HG03520 (cell line): ENCODE measurements at regions not wholly inside any gene's neighbourhood (a gene's known extent, or its start where the extent isn't known, plus 50 kb on each side); places are given as distances from the start of the nearest gene placed in this dataset.
"Not testable (repeated sequence)": the region's sequence is repeated elsewhere in the genome, so short reads cannot be mapped to it uniquely, and the experiment has no call there.

ENCODE experiments used
- ATAC-seq: cut with Tn5 transposase; IDR thresholded peaks from one replicate; pipeline ENCODE4 v1.9.1; 2021; ENCODE audit warnings: mild to moderate bottlenecking, moderate library complexity; ENCODE audit not compliant: unreplicated experiment

GRCh38 chrX:115840729-115841409, 279.9 kb downstream of the PLS3 start:
- not testable (repeated sequence) for ATAC-seq

- not testable (repeated sequence) for ATAC-seq
Observed at GRCh38 chrX:115850986-115851385, 290.0 kb downstream of the PLS3 start.

- not testable (repeated sequence) for ATAC-seq
Observed at GRCh38 chrX:115853260-115853659, 292.3 kb downstream of the PLS3 start.

GRCh38 chrX:115881170-115881569, 289.4 kb upstream of the AGTR2 start:
- not testable (repeated sequence) for ATAC-seq

GRCh38 chrX:115884121-115884520, 286.4 kb upstream of the AGTR2 start:
- not testable (repeated sequence) for ATAC-seq

GRCh38 chrX:115888041-115888440, 282.5 kb upstream of the AGTR2 start:
- not testable (repeated sequence) for ATAC-seq

DNA sequence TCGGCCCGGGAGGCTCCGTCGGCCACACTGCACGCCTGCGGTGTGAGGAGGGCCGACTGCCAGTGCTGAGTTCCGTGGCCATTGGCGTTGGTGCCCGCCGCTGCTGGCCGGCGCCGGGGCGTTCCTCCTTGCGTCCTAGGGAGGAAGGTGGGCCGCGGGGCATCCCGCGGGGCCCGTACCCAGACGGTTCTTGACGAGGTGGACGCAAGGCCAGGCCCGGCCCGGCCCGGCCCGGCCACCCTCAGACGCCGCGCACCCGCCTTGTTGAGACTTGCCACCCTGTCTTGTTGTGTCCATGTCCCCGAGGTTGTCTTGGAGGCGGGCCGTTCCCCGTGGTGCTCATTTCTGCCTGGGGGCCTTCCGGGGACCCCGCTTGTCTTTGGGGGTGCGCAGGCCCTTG, 282.0 kb upstream of the AGTR2 start:
- not testable (repeated sequence) for ATAC-seq

DNA sequence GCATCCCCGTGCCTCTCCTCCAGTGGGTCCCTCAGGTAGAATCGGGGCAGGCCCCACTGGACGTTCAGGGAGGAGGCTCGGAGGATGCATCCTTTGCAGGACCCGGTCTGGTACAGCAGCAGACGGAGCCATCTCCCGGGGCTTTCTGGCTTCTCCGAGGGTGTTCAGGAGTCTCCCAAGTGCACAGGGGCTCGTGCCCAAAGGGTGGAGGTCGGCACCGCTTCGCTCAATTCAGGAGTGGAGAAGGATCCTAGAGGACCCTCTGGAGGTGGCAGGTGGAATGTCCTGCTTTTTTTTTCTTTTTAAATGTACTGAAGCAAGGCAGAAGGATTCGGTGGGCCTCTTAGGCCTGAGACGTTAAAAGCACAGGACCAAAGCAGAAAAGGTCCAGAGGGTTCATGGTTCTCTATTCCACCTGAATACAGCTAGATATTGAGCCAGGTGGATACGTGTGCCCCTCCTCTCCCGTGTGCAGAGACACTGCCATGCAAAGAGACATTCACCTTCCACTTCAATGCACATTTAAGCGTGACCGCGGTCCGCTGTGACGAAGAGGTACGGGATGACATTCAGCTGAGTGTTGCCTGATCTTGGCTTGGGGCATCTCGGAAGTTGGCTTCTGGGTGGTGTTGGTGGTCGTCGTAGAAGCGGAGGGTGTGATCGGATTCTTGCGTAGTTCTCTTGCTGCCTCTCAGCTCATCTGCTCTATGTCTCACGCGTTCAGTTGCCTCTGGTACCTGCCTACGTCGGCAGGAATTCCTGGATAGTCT, 281.2 kb upstream of the AGTR2 start:
- no peak for ATAC-seq

DNA sequence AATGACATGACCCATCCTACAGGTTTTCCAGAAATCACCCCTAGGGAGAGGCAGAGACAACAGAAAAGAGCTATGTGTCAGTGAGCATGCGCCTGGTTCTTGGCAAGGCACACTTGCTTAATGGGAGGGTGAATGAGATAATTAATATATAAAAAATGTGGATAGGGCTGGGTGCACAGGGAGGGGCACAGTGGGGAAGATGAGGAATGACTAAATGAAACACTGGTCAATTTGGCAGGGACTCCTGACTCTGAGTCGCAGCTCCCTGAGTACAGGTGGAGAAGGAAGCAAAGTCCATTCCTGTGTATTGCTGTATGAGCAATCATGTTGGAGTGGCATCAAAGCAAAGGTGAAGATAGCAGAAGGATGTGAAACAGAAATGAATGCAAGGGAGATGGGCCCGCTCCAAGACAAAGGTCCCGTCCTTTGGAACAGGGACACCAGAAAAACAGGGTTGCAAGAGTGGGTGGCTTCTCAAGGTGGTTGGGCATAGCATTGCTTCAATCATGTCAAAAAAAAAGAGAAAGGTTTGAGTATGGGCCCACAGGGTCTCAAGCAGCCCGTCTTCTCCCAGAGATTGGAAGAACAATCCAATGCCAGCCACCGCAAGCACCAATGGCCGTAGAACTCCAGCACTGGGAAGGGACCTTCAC, 278.4 kb upstream of the AGTR2 start:
- ATAC-seq = no peak

DNA sequence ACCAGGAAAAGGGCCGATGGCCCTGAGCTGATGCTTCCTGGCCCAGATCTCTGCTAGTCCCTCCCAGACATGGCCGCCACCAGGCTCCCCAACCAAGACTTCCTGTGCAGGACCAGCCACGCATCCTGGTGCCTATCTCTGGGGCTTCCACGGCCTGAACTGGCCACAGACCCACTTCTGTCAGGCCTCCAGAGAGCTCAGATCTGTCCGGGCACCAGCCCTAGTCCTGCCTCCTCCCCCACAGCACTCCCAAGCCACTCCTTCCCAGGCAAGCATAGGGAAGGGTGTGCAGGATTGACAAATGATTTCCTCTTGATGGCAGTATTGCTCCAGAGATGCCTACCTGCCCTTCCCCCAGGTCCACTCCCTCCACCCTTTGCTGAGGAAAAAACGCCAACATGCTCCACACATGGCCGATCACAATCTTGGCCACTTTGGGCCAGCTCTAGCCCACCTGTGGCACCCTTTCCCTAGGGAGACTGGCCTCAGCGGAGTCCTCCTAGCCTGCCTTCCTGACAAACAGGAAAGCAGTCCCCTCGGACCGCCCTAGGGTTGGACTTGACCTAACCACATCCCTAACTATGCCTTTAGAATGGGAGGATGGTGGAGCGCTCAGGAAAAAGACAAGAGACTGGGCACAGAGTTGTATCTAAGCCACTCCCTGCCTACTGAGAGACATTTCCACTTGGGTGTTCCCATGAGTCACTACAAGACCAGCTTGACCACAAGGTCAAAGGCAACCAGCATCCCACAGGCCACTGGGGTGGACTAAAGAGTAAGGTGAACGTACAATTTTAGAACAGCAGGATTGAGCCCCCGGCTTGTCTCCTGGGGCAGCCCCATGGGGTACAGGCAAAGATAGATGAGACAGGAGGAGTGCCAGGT, 277.5 kb upstream of the AGTR2 start:
- ATAC-seq = peak; percentile 58

DNA sequence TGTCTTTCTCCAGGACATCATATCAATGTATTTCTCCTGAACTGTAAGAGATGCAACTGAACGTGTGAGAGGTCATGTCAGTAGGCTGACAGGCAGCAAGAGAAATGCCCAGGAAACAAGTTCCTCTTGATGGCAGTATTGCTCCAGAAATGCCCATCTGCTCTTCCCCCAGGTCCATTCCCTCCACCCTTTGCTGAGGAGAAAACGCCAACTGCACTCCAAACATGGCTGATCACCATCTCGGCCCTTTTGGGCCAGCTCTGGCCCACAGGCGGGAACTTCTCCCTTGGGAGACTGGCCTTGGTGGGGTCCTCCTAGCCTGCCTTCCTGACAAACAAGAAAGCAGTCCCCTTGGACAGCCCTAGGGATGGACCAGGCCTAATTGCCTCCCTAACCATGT, 276.5 kb upstream of the AGTR2 start:
- ATAC-seq = no peak

- no peak for ATAC-seq
Observed at GRCh38 chrX:115895678-115896329, 274.7 kb upstream of the AGTR2 start.

GRCh38 chrX:115896362-115896761, 274.2 kb upstream of the AGTR2 start:
- ATAC-seq = no peak

DNA sequence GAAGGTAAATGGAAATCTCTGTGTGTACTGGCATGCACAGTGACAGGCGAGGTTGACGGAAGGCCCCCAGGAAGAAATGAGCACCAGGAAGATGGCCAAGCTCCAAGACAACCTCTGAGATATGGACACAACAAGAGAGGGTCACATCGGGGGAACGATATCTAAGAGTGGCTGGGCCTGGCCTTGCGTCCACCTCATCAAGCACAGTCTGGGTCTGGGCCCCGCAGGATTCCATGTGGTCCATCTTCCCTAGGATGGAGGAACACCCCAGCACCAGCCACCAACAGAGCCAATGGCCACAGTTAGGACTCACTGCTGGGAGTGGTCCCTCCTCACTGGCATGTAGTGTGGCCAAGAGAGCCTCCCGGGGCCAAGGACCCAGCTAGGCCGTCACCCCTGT, 272.6 kb upstream of the AGTR2 start:
- ATAC-seq = no peak

GRCh38 chrX:115898382-115899001, 272.1 kb upstream of the AGTR2 start:
- ATAC-seq = peak; percentile 77

- ATAC-seq = no peak
Observed at GRCh38 chrX:115900425-115900824, 270.1 kb upstream of the AGTR2 start.

GRCh38 chrX:115901241-115901640, 269.3 kb upstream of the AGTR2 start:
- no peak for ATAC-seq

GRCh38 chrX:115902995-115903394, 267.5 kb upstream of the AGTR2 start:
- ATAC-seq = no peak

DNA sequence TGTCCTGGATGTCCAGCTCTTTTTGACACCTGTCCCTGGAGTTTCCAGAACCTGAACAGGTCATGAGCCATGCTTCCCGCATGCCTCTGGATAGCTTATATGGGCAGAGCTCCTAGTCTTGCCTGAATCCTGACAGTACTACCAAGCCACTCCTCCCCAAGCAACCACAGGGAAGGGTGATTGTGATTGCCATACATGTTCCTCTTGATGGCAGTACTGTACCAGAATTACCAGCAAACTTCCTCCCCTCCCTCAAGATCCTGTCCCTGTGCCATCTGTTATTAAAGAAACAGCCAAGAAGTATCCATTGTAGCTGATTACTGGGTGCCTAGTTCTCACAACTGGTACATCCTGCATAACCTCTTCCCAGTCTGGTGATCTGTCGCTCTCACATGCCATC, 264.3 kb upstream of the AGTR2 start:
- no peak for ATAC-seq

DNA sequence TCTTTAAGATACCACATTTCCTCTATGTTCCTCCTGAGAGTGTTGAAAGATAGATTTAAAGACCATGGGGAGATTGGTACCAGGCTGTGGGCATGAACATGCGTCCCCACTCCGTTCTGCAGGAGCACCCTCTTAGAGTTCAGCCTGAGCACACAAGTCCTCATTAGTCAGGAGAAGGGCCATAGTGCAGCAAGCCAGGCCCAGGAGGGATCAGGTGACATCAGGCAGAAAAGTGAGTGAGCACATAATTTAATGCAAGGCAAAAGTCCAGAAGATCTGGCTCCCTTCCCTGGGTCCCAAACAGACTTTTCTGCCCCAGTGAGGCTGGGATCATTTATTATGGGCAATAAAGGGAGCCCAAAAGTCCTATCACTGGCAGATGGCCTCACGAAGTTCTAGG, 263.7 kb upstream of the AGTR2 start:
- ATAC-seq = no peak
